CD4-positive, alpha-beta T cell treated with Interleukin-6 for 4 hours (primary cell): ENCODE measurements at regions not wholly inside any gene's neighbourhood (a gene's known extent, or its start where the extent isn't known, plus 50 kb on each side); places are given as distances from the start of the nearest gene placed in this dataset.

Experiments
- DNase-seq: peaks from one replicate; pipeline ENCODE4 v3.0.0-alpha.2; 2020; ENCODE audit warnings: mixed read lengths

DNA sequence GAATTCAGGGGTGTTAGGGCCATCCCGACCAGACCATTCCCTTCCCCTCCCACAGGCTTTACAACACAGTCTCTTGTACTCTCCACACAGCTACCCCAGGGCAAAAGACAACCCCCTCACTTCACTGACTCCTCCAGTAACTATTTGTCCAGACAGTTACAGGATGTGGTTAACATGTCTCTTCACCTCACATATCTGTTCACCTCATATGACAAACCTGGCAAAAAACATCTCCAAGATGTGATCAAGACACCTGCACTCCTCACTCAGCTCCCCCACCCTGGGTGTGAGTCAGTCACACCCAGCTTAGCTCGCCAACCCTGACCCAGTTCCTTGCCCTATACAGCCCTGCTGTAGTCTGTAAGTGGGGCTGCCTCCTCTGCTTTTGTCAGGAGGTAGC, 490.5 kb upstream of the CHRM3 start:
- DNase-seq, result no peak

DNA sequence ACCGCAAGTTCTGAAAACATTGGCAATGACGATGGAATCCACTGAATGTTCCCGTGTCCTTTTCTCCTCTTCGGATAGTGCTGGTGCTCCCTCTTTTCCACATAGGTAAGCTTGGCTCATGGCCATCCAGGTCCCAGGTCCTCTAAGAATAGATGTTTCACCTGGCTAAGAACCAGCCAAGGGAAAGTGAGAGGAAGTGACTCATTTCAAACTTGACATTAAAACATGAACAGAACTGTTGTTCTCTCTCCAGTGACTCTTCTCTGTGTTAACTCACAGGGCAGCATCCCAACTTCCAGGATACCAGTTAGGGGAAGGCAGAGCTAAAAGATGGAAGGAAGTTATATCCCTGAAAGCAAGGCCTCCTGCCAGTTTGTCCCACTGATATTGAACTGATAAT, 493.8 kb upstream of the CHRM3 start:
- DNase-seq, result no peak

DNA sequence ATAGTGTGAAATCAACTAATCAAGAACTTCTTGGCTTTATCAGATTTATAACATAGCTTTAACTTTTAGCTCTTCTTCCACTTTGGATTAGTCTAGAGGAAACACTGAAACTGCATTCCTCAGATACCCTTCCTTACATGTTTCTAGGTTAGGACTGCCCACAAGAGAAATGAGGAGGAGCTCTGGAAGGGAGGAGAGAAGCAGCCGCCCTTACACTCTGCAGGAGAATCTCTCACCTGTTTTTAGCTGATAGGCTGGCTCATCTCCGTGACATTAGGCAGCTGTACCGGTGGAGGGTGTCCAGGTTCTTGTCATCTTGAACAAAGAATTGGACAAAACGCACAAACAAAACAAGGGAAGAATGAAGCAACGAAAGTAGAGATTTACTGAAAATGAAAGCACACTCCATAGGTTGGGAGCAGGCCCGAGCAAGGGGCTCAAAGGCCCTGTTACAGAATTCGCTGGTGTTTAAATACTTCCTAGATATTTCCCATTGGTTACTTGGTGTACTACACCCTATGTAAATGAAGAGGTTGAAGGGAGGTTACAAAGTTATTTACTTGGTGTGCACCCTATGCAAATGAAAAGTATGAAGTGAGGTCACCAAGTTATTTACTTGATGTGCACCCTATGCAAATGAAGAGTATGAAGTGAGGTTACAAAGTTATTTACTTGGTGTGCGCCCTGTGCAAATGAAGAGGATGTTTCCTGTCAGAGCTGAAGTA, 524.9 kb upstream of the CHRM3 start:
- no peak for DNase-seq

DNA sequence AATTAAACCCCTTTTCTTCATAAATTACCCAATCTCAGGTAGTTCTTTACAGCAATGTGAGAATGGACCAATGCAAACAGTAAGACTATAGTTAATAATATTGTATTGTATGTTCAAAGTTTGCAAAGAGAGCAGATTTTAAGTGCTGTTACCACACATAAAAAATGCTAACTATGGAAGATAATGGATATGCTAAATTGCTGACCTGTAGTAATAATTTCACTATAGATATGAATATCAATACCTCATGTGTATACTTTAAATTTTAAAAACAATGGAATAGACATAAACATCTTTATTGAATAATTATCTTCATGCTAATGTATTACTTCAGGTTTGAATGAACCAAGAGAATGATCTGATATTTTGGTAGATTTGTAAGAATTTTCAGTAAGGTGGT, 552.4 kb upstream of the CHRM3 start:
- no peak for DNase-seq

DNA sequence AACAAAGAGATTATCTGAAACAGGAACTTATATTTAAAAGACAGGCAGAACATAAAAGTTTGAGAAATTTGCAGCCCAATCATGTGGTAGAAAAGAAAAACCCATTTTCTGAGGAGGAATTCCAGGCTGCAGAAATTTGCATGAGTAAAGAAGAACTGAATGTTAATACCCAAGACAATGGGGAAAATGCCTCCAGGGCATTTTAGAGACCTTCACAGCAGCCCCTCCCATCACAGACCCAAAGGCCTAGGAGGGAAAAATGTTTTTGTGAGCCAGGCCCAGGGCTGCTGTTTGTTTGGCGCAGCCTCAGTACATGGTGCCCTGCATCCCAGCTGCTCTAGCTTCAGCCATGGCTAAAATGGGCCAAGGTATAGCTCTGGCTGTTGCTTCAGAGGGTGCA, 554.3 kb upstream of the CHRM3 start:
- DNase-seq, result no peak

DNA sequence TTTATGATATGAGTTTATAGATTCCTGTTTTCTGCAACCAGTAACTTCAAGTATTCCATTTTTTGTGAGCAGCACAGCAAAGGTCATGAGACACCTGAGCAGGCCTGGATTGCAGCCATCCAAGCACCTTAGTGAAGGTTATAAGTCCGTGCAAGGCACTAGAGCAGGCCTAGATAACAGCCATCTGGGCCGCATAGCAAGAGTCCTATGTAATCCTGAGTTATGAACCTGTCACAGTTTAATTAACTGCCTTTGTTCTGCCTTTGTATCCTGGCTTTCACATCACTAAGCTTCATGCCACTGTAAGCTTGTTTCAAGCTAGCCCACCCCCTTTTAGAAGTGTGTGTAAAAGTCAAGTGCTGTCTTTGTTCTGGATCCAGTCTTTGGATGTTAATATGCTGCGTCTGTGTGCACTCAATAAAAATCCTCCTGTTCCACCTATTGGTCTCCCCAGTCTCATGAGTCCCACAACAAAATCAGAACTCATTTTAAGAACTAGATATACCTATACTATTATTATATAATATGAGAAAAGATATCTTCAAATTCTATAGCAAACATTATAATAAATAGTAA, 556.2 kb upstream of the CHRM3 start:
- DNase-seq, result no peak

DNA sequence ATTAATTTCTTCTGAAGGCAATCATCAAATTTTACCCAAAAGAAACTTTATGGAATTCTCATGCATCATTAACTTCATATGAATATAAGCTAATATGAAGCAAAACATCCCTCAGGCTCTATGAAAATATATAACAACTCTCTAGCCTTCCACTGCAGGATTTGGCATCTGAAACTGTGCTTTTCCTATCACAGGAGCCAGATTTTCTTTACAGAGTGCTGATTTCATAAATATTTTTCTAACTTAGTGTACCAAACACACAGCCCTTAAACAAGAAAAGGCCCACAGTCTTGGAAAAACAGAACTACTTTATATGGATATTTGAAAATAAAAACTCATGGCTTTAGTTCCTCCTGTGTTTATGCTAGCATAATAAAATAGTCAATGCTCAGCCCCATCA, 559.5 kb upstream of the CHRM3 start:
- DNase-seq, result no peak

DNA sequence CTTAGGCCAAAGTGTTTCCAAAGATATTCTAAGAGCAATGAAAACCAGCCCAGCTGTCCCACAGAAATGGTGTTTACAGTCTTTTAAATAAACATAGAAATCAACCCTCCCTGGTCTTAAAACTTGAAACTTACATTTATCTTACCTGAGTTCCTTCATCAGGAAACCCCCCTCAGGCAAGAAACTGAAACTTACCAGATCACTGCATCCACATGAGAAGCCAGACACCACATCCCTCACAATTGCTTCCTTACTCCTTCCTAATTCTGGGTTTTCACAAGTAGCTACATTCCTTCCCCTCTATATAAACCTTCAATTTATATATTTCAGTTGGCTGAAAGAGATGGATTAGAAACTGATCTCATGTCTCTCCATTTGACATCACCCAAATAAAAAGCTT, 563.0 kb upstream of the CHRM3 start:
- DNase-seq, result no peak

DNA sequence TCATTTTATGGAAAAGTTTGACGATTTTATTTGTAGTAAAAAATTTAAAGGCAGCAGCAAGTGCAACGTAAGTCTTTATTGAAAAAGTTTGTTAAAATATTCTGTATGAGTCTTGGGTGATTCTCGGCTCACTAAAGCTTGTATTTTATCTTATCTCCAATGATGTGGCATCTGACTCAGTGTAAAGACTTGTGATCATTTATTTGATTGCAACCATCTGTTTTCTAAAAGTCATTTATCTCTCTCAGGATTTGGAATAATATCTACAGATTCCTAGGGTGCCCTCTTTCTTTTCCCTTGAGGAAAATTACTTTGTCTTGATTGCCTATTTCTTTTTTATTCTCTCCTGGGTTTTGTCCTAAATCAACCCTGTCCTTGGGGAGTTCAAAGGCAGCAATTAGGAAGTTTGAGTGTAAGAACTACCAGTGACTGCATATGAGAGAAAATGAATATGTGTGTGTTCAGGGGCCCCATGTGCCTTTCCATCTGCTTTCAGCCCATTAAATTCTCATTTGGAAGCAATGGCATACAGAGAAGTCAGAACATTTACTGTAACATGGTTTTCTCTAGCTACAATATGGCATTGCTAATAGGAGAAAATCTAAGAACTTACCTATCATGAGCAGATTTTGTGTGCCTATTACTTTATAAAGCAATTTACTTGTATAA, 575.0 kb upstream of the CHRM3 start:
- no peak for DNase-seq

DNA sequence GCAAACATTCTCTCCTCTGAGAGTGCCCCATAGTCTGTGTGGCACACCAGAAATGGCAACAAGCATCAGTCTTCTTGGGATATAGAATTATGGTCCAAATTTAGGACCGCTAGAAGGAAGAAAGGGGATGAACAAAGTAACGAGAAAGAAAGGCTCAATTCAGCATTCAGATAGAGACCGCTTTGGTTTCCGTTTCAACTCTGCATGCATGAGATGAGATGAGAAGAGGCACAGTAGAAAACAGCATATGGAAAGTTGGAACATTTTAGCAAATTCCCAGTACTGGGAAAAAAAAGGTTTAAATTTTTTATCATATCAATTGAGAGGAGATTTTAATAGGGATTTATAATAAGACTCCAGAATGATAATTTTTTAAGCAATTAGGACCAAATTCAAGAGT, 595.5 kb upstream of the CHRM3 start:
- no peak for DNase-seq

DNA sequence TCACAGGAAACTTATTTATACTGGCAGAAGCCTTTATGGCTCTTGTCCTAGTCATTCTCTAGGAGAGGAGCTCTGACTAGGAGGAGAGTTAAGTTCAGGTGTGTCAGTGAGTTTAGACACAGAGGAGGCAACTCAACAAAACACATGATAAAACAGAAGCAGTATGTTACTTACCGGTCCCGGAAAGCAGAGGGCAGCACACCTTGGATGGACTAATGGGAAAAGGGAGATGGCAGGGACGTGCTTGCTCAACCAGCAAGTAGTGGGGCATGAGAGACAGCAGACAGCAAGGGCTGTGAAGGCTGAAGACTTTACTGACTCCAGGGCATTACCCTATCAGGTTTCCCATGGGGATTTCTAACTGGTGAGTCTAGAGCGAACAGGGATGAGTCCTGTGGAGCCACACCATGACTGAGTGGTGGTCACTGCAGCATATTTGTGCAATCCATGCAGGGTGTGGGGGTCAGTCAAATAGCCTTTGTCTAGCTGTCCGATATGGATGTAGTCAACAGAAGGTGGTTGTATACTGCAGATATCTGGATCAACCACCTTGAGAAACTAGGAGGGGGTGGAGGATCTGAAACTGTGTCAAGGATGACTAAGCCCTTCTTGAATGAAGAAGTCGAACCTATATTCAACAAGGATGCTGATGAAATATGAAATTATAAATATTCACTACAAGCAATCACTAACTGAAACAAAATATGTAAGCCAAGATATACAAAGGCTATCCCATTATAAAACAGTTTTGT, 596.3 kb upstream of the CHRM3 start:
- DNase-seq, result no peak

DNA sequence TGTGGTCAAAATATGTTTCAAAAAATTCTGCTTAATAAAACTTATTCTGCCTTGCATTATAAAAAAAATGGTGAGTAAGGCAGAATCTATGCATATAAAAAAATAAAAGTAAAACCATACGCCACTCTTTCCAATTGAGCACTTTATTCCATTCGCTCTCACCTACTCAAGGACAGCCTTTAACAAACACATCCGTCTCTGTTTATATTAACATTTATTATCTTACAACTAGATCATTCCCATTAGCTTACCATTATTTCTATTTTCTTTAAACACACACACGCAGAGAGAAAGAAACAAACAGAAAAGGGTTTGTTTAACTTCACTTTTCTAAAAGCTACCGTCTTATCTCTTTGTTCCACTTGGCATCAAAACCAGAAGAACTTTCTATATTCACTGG, 598.9 kb upstream of the CHRM3 start:
- no peak for DNase-seq

DNA sequence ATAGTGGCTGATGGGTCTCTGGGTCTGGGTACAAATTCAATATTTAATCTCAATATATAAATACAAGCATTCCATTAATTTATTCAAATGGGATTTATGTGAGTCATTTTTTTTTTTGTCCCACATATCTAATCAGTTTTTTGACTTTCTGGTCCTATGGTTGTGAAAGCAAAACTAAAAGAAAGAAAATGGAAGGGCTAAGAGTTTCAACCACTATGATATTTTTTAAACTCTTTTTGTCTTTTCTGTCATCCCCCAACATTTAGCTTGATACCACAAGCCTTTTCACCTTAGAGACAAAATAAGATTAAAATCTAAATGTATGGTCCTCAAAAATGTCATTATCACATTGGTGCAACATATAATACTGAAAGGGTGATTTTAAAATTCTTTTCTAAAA, 602.7 kb upstream of the CHRM3 start:
- DNase-seq, result no peak

DNA sequence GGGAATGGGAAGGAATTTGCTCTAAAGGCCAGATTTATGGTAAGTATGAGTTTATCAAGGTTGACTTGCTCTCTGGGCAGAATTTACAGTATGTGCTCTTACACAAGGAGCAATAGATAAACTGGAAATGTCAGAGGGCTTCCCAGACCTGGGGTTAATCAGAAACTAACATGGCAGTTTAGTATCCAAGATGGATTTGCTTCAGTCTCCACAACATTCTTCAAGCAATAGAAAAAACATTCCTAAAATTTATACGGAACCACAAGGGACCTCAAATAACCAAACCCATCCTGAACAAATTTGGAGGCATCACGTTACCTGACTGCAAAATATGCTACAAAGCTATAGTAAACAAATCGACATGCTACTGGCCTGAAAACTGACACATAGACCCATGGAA, 606.7 kb upstream of the CHRM3 start:
- no peak for DNase-seq

DNA sequence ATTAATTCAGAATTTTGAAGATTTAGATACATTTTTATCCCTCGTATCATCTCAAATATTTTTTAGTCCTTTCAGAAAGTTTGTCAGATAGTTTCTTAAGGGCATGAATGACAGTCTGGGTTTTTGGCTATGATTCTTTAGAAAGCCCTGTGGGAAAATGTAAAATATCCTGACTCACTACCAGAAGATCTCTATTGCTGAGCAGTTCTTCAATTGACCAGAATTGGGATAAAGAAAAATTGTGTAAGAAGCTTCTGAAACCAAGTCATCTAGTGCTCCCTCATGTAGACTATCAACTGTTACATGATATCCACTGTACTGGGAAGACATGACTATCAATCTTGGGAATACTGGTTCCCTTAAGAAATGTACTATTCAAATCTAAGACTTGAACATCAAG, 608.3 kb upstream of the CHRM3 start:
- DNase-seq, result no peak

DNA sequence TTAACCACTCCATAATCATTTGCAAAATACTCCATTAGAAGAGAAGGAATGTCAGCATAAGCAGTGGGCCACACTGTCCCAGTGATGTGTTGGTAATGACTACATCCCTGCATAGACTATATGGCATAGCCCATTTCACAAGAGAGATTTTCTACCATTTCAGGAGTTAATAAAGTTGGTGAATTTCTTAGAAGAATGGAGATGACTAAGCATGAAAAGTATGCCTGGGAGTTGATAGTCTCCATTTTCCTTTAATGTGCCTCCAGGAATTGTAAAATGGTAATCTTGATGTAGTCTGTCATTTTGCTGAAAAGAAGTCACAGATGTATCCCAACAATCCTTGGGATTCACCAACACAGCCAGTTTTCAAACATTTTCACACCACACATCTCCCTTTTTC, 608.8 kb upstream of the CHRM3 start:
- no peak for DNase-seq

DNA sequence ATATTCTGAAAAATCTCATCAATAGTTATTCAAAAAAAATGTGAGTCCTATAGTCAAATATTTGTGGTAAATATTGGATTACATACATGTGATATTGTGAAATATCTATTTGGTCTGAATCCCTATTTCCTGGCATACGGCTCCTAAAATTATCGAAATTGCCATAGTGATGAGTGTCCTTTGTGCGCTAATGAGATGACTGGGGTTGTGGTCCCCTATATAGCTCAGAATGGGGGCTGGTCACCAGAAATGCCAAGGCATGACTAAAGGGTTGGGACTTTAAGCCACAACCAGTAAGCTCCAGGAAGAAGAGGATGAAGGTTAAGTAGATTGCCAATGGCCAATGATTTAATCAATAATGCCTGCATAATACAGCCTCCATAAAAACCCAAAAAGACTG, 610.2 kb upstream of the CHRM3 start:
- no peak for DNase-seq

DNA sequence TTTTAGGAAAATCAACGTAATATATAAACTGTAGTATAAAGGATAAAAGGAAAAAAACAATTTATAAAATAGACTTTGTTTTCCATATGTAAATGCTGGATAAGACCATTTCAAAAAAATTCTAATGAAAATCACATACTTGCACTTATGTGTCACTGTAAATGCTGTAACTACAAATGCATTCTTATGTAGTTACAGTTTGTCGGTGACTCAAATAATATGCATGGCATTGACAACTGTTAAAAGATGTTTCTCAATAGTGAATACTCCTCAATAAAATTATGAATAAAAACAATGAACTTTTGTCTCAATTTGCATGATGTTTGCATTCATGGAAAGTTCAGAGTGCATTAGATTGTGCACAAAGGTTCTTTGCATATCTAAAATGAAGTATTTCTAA, 614.0 kb upstream of the CHRM3 start:
- DNase-seq, result no peak

DNA sequence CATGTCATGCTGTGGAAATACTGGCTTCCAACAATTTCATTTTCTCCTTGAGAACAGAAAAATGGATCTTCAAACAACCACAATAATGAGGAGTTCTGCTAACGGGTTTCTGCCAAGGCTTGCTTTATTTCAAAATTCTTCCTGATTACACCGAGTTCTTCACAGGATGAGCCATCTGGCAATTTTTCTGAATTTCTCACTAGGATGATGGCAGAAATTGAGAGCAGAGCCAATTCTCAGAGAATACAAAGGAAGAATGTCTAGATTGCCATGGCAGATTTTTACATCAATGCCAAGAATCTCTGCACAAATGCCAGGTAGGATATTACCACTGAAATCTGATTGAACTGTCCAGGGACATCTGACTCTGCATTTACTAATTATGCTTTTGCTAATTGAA, 619.0 kb upstream of the CHRM3 start:
- no peak for DNase-seq

DNA sequence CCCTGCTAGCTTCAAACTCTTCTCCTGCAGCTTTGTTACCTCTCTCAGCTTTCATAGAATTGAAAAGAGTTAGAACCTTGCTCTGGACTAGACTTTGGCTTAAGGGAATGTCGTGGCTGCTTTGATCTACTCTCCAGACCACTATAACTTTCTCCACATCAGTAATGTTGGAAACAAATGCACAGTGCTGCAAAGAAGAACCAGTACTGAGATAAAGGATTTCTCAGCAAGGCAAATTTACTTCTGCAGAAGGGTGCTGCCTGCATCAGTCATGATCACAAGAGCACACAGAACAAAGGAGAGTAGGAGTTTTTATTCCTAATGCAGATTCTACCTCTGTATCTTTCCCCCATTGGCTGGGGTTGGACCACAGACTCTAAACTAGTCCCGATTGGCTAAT, 621.6 kb upstream of the CHRM3 start:
- no peak for DNase-seq

DNA sequence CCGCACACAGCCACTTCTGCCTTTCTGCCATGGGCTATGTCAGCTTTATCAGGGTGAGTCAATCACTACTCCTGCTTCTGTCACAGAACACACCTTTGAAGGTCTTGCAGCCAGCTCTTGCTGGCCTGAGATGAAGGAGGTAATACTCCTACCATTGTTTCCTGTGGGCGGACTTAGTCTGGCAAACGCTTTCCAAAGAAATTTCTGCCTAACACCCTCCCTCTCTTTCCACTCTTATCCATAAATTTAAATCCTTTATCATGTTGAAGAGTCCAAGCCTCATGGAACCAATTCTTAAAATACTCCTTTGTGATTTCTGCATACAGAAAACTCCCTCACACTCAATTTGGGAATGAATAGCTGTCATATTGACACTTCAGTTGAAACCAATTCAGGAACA, 633.1 kb upstream of the CHRM3 start:
- DNase-seq, result no peak

DNA sequence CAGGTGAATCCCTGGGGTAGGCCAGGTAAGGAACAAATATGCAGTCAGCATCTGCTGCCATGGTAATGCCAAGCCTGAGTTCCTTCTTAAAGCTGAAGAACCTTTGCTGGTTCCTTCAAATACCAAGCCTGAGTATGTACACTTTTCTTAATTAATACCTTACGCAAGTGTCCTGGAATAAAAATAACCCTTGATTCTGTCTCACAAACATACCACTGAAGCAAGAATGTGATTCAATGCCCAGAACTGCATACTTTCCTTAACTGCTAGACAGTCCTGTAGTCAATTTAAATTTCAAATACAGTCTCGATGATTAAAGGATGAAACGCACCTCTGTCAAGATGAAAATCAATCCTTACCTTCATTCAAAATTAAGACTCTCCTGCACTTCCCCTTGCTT, 634.0 kb upstream of the CHRM3 start:
- no peak for DNase-seq

DNA sequence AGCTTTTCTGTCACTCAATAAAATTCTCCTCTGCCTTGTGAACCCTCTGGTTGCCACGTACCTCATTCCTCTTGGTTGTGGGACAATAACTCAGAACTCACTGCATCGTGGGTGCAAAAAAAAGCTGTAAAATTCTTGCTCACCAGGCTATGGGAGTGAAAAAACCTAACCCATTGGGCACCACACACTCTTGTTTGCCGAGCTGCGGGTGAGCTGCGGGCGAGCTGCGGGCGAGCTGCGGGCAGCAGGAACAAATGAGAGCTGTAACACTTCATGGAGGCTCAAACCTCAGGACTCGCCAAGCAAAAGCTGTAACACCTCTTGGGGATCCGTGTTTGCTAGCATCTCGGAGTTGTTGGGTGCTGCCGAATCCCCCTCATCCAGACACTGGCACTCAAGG, 641.3 kb upstream of the CHRM3 start:
- no peak for DNase-seq

DNA sequence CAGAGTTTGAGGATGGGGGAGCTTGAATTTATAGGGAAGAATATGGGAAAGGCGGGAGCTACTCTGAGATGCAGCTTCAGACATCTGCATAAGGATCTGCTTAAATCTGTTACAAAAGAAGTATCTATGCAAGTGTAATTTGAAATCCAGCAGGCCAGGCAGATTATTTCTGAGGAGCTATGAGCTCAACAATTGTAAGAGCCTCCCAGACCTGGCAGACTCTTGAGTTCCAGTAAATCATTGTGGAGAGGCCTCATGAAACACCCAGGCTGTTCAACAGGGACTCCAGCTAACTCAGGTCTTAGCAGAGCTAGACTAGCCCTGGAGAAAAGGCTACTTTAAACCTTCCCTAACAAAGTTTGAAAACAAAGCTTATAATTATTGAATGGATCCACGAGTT, 647.5 kb upstream of the CHRM3 start:
- DNase-seq, result no peak
